ENCODE measurements at regions not wholly inside any gene's neighbourhood (a gene's known extent, or its start where the extent isn't known, plus 50 kb on each side); places are given as distances from the start of the nearest gene placed in this dataset.

DNA sequence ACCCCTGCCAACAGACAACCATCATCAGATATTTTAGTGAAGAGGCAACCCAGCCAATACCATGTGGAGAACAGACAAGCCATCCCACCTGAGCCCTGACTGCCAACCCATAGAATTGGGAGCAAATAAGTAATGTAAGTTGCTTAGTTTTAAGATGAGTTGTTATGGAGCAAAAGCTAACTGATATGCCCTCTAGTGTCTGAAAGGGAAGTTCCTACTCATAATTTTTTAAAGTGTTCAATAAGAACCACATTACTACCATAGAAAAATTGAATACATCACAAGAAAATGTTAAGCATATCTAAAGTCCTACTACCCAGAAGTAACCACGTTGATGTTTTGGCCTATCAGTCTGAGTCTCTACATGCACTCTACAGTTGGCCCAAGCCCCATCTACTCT lies 50.8 kb upstream of the SLC36A4 start:
- Histone ChIP-seq H3K9me3 (ENCODE audit: control insufficient read depth in 4 of 4, insufficient read depth in 3 of 4, low read length in 3 of 4) (no peaks in the 10 kb centered on the region), H3K27ac (ENCODE audit: low read depth in 1 of 2, low read length in 1 of 2) (no peak overlapping the region), H3K4me1 (ENCODE audit: control insufficient read depth in 5 of 5, insufficient read depth in 5 of 5, low read length in 5 of 5) (peaks cover 0 to 23% (median 4%) of the 10 kb centered on the region in 5 donors), H3K4me3 (no peak overlapping the region), H3K9ac (ENCODE audit: insufficient read depth in 1 of 2, low read length in 2 of 2) (no peak overlapping the region), H3K36me3 (ENCODE audit: control insufficient read depth in 4 of 4, insufficient read depth in 4 of 4, low read length in 4 of 4) (no peaks in the 10 kb centered on the region), H3K27me3 (ENCODE audit: control insufficient read depth in 3 of 3, insufficient read depth in 3 of 3, low read length in 2 of 3) (no peaks in the 10 kb centered on the region)
- 0 to 31% methylated on average over 1 of the region's 1 CpG for WGBS, 2 donors
- TF ChIP-seq, protein P1, sequence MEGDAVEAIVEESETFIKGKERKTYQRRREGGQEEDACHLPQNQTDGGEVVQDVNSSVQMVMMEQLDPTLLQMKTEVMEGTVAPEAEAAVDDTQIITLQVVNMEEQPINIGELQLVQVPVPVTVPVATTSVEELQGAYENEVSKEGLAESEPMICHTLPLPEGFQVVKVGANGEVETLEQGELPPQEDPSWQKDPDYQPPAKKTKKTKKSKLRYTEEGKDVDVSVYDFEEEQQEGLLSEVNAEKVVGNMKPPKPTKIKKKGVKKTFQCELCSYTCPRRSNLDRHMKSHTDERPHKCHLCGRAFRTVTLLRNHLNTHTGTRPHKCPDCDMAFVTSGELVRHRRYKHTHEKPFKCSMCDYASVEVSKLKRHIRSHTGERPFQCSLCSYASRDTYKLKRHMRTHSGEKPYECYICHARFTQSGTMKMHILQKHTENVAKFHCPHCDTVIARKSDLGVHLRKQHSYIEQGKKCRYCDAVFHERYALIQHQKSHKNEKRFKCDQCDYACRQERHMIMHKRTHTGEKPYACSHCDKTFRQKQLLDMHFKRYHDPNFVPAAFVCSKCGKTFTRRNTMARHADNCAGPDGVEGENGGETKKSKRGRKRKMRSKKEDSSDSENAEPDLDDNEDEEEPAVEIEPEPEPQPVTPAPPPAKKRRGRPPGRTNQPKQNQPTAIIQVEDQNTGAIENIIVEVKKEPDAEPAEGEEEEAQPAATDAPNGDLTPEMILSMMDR (IDR thresholded peaks at IDR 0.05; ENCODE audit: control extremely low read depth, extremely low read depth), result no peak
- DNase-seq (no peak), ATAC-seq (ENCODE audit: insufficient read depth, low FRiP score) (no peak)

DNA sequence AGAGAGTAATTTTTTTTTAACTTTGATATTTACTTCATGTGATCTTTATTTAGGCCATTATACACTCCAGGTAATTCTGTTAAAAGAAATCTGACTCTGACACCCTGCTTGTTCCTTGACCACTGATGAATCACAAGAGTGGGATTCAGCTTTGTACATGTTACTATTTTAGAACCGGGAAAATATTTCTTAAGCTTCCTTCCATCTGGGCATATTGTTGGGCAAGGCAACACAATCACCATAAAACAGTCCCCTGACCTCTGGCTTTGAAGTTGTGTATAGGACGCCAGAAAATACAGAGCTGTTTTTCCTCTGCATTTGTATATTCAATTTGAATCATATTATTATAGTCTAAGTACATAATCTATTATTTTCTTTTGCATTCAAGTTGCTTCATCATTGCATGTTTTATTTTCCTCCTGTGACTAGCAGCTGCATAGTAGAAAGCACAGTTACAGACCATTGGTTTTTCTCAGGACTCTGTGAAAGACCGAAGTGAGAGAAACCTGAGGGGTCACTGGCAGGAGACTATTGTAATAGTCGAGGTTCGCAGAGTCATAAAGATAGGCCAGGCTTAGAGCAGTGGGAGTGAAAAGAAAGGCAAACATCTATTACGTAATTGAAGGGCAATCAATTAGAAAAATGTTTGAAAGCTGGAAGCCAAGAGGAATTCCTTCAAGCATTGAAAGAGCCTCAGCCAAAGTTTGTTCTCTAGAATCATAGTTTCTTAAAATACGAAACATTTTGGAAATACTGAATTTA lies 51.8 kb upstream of the SLC36A4 start:
- Histone ChIP-seq H3K9ac (ENCODE audit: insufficient read depth in 1 of 2, low read length in 2 of 2) (no peak overlapping the region), H3K27me3 (ENCODE audit: control insufficient read depth in 3 of 3, insufficient read depth in 3 of 3, low read length in 2 of 3) (no peaks in the 10 kb centered on the region), H3K9me3 (ENCODE audit: control insufficient read depth in 4 of 4, insufficient read depth in 3 of 4, low read length in 3 of 4) (no peaks in the 10 kb centered on the region), H3K36me3 (ENCODE audit: control insufficient read depth in 4 of 4, insufficient read depth in 4 of 4, low read length in 4 of 4) (no peaks in the 10 kb centered on the region), H3K4me1 (ENCODE audit: control insufficient read depth in 5 of 5, insufficient read depth in 5 of 5, low read length in 5 of 5) (peaks cover 0 to 23% (median 4%) of the 10 kb centered on the region in 5 donors), H3K27ac (ENCODE audit: low read depth in 1 of 2, low read length in 1 of 2) (no peak overlapping the region), H3K4me3 (no peak overlapping the region)
- TF ChIP-seq, protein P1 (IDR thresholded peaks at IDR 0.05; ENCODE audit: control extremely low read depth, extremely low read depth), result no peak
- DNase-seq (peak in 2 of 3 donors; percentile 34 to 84), ATAC-seq (ENCODE audit: insufficient read depth, low FRiP score) (no peak)
- WGBS, 2 donors, result 37 to 43% methylated on average over 7 of the region's 7 CpGs

DNA sequence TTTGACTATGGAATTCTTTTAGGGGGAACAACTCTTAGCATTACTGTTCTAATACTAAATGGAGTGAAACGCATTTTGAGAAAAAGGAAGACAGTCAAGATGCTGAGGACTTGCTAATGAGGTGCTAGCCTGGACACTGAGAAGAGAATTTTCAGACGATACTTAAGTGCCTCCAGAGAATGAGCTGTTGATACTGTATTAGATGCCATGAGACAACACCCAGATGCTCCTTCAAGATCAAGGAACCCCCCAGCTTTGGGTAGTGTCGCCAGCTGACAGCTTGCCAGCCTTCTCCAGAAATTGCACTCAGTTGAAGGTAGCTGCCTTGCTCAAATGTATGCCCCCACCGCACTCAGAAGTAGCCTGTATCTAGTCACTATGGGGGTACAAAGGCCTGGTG lies 52.5 kb upstream of the SLC36A4 start:
- Histone ChIP-seq H3K9me3 (ENCODE audit: control insufficient read depth in 4 of 4, insufficient read depth in 3 of 4, low read length in 3 of 4) (no peaks in the 10 kb centered on the region), H3K27ac (ENCODE audit: low read depth in 1 of 2, low read length in 1 of 2) (no peak overlapping the region), H3K27me3 (ENCODE audit: control insufficient read depth in 3 of 3, insufficient read depth in 3 of 3, low read length in 2 of 3) (no peaks in the 10 kb centered on the region), H3K4me3 (no peak overlapping the region), H3K9ac (ENCODE audit: insufficient read depth in 1 of 2, low read length in 2 of 2) (no peak overlapping the region), H3K4me1 (ENCODE audit: control insufficient read depth in 5 of 5, insufficient read depth in 5 of 5, low read length in 5 of 5) (peaks cover 0 to 23% (median 4%) of the 10 kb centered on the region in 5 donors), H3K36me3 (ENCODE audit: control insufficient read depth in 4 of 4, insufficient read depth in 4 of 4, low read length in 4 of 4) (no peaks in the 10 kb centered on the region)
- 69 to 80% methylated on average over 4 of the region's 4 CpGs for WGBS, 2 donors
- no peak for ATAC-seq (ENCODE audit: insufficient read depth, low FRiP score)
- DNase-seq, result peak; percentile 83 to 97 (median 96)
- TF ChIP-seq, protein P1 (IDR thresholded peaks at IDR 0.05; ENCODE audit: control extremely low read depth, extremely low read depth), result no peak

Measured in lung (tissue), 11 donors.